Transverse colon (tissue), 4 donors: ENCODE measurements at regions not wholly inside any gene's neighbourhood (a gene's known extent, or its start where the extent isn't known, plus 50 kb on each side); places are given as distances from the start of the nearest gene placed in this dataset.

ENCODE experiments used
- DNase-seq: peaks from one replicate; pipeline ENCODE4 v3.0.0-alpha.2; 2019
- H3K27ac ChIP-seq, 4 donors: fragments of 200-600 bp; sonication (generic); 2 replicates each; pipeline ENCODE4 v1.5.1; 2016 to 2018; ENCODE audit warnings: inconsistent platforms in 4 of 4
- H3K27me3 ChIP-seq: fragments of 200-600 bp; sonication (generic); 2 replicates; pipeline ENCODE4 v1.5.1; 2017; ENCODE audit warnings: inconsistent platforms
- H3K36me3 ChIP-seq, 4 donors: fragments of 200-600 bp; sonication (generic); 2 replicates each; pipeline ENCODE4 v1.5.1; 2017 to 2019; ENCODE audit warnings: inconsistent platforms in 4 of 4
- H3K4me1 ChIP-seq, 4 donors: fragments of 200-600 bp; sonication (generic); 2 replicates each; pipeline ENCODE4 v1.5.1; 2017 to 2020; ENCODE audit warnings: inconsistent platforms in 4 of 4
- H3K4me3 ChIP-seq, 4 donors: fragments of 200-600 bp; sonication (generic); 1 replicate in 1 of 4; 2 replicates in 3 of 4; pipeline versions ENCODE4 v1.5.1 to v1.6.1; 2017 to 2019; ENCODE audit warnings: inconsistent platforms in 4 of 4
- H3K9me3 ChIP-seq, 2 donors: fragments of 200-600 bp; sonication (generic); 2 replicates each; pipeline ENCODE4 v1.5.1; 2017 to 2019; ENCODE audit warnings: inconsistent platforms in 2 of 2
- EP300 ChIP-seq: sonication (generic); formaldehyde crosslinking; IDR thresholded peaks from one replicate; pipeline ENCODE4 v1.6.1; 2017; ENCODE audit warnings: antibody characterized with exemption, low read depth
- POLR2A ChIP-seq: fragments of 450-650 bp; IDR thresholded peaks from one replicate; pipeline ENCODE4 v1.6.1; 2016; ENCODE audit warnings: antibody characterized with exemption, mild to moderate bottlenecking, moderate library complexity
- POLR2AphosphoS5 ChIP-seq, 3 donors: sonication (generic); formaldehyde crosslinking; IDR thresholded peaks; one replicate each; pipeline ENCODE4 v1.6.1; 2016; ENCODE audit warnings: antibody characterized with exemption in 3 of 3
- WGBS, 2 donors: methylation state at CpG; one replicate each; pipeline ENCODE4 v1.1.5; 2018; ENCODE audit warnings: low coverage in 1 of 2; 5-methylcytosine and 5-hydroxymethylcytosine counted together
- in situ Hi-C, 4 donors: fragments of 200-750 bp; cut with MboI; loops; one replicate each; pipeline versions ENCODE4 v1.15.0 to v1.15.1; 2017; ENCODE audit warnings: low sequenced_read_pairs in 3 of 4, low pct_ligation_motif_present in 1 of 4, low pct_unique_long_range_greater_than_20kb in 1 of 4
- intact Hi-C: fragments of 100-400 bp; cut with DNase I; formaldehyde crosslinking; loops from one replicate; pipeline ENCODE4 v1.15.1; 2023; ENCODE audit warnings: low total_unique reads
- TF ChIP-seq, protein P1 (sequence below), 5 experiments: fragments of 200-600 bp in 3 of 5; fragments of 450-650 bp in 2 of 5; sonication (generic) in 3 of 5; IDR thresholded peaks; 1 replicate in 2 of 5; 2 replicates in 3 of 5; pipeline ENCODE4 v1.5.1; 2016 to 2017; ENCODE audit warnings: antibody characterized with exemption in 5 of 5, inconsistent platforms in 3 of 5, mild to moderate bottlenecking in 2 of 5, moderate library complexity in 1 of 5

DNA sequence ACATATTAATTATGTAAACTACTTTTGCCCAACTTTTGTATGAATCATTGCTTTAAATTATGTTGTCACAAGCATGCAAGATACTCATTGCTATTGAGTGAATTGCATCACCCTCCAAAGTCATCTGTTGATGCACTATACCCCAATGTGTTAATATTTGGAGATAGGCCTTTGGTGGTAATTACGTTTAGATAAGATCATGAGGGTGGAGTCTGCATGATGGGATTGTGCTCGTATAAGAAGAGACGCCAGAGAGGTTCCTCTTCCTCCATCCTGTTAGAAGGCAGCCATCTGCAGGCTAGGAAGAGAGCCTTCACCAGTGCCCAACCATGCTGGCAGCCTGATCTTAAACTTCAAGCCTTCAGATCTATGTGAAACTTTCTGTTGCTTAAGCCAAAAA is 95.3 kb upstream of the MAGI2 start:
- no peaks in the 10 kb centered on the region for H3K4me1 ChIP-seq
- in situ Hi-C loops: no loop called here
- no peak overlapping the region for H3K4me3 ChIP-seq
- H3K36me3 ChIP-seq: no peaks in the 10 kb centered on the region
- TF ChIP-seq EP300 (no peak), POLR2AphosphoS5 (IDR thresholded peaks at IDR 0.05) (no peak), POLR2A (no peak)
- TF ChIP-seq, protein P1, sequence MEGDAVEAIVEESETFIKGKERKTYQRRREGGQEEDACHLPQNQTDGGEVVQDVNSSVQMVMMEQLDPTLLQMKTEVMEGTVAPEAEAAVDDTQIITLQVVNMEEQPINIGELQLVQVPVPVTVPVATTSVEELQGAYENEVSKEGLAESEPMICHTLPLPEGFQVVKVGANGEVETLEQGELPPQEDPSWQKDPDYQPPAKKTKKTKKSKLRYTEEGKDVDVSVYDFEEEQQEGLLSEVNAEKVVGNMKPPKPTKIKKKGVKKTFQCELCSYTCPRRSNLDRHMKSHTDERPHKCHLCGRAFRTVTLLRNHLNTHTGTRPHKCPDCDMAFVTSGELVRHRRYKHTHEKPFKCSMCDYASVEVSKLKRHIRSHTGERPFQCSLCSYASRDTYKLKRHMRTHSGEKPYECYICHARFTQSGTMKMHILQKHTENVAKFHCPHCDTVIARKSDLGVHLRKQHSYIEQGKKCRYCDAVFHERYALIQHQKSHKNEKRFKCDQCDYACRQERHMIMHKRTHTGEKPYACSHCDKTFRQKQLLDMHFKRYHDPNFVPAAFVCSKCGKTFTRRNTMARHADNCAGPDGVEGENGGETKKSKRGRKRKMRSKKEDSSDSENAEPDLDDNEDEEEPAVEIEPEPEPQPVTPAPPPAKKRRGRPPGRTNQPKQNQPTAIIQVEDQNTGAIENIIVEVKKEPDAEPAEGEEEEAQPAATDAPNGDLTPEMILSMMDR (IDR thresholded peaks at IDR 0.05): no peak
- 34% methylated on average over 3 of the region's 3 CpGs; no CpG with 5 or more reads in 1 of the 2 donors for WGBS, 2 donors
- no peaks in the 10 kb centered on the region for H3K27me3 ChIP-seq
- no peak for DNase-seq
- intact Hi-C loops: no loop called here
- no peak overlapping the region for H3K27ac ChIP-seq
- H3K9me3 ChIP-seq: no peaks in the 10 kb centered on the region

DNA sequence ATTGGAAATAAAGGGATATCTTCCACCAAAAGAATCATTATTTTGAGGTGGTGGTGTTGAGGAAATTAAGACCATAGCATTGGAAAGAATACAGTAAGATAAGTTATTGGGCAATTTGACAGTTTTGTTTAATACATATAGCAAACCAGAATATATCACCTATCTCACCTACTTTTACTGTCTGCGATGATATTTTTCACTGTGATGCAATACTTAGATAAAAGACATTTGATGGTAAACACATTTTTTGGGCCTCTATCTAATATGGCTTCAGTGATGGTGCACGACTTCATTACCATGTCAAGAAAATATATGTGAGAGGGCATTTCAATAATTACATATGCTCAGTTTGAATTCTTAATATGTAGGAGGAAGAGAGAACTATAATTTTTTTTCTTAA is 93.7 kb upstream of the MAGI2 start:
- Histone ChIP-seq H3K9me3 (no peaks in the 10 kb centered on the region), H3K27ac (no peak overlapping the region), H3K36me3 (no peaks in the 10 kb centered on the region), H3K4me3 (no peak overlapping the region), H3K4me1 (no peaks in the 10 kb centered on the region), H3K27me3 (no peaks in the 10 kb centered on the region)
- intact Hi-C loops (no loop called here), in situ Hi-C loops (no loop called here)
- TF ChIP-seq POLR2AphosphoS5 (IDR thresholded peaks at IDR 0.05) (no peak), EP300 (no peak), POLR2A (no peak)
- 73 to 89% methylated on average over 2 of the region's 2 CpGs for WGBS, 2 donors
- no peak for DNase-seq

DNA sequence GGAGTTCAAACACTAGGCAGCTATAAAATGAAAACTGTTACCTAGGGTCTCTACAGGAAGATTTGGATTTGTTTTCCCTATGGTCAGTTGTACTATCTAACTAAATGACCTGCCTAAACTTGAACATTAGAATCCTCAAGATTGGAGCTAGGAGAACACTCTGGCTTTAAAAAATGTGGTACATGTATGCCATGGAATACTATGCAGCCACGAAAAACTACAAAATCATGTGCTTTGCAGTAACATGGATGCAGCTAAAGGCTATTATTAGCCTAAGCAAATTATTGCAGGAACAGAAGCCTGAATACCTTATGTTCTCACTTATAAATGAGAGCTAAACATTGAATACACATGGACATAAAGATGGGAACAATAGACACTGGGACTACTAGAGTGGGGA is 87.1 kb upstream of the MAGI2 start:
- DNase-seq: no peak
- in situ Hi-C loops: no loop called here
- TF ChIP-seq, protein P1 (IDR thresholded peaks at IDR 0.05): no peak
- TF ChIP-seq EP300 (no peak), POLR2A (no peak), POLR2AphosphoS5 (IDR thresholded peaks at IDR 0.05) (no peak)
- Histone ChIP-seq H3K27ac (no peak overlapping the region), H3K4me1 (no peaks in the 10 kb centered on the region), H3K9me3 (no peaks in the 10 kb centered on the region), H3K4me3 (no peak overlapping the region), H3K36me3 (no peaks in the 10 kb centered on the region), H3K27me3 (no peaks in the 10 kb centered on the region)
- intact Hi-C loops: no loop called here
- WGBS, 2 donors: 56 to 78% methylated on average over 1 of the region's 1 CpG

DNA sequence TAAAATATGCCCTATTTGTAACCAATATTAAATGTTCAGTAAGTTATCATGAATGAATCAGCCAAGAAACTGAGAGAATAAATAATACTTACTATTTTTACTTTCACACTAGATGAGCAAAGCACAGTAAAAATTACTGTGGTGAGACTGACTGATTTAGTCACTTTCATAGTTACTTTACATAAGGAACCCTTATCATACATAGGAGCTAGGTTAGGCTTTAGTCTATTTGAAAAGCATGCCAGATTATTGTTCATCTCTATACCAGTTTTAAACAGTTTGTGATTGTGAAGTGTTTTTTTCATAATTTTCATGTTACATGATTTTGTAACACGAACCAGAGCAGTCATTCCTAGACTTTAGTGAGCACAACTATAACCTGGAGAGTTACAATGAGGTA is 80.7 kb upstream of the MAGI2 start:
- TF ChIP-seq POLR2AphosphoS5 (IDR thresholded peaks at IDR 0.05) (no peak), EP300 (no peak), POLR2A (no peak)
- TF ChIP-seq, protein P1 (IDR thresholded peaks at IDR 0.05): no peak
- DNase-seq: no peak
- WGBS, 2 donors: 13 to 28% methylated on average over 1 of the region's 1 CpG
- intact Hi-C loops (no loop called here), in situ Hi-C loops (no loop called here)
- no peaks in the 10 kb centered on the region for H3K4me1 ChIP-seq
- no peaks in the 10 kb centered on the region for H3K9me3 ChIP-seq
- H3K27ac ChIP-seq: no peak overlapping the region
- no peak overlapping the region for H3K4me3 ChIP-seq
- no peaks in the 10 kb centered on the region for H3K27me3 ChIP-seq
- H3K36me3 ChIP-seq: no peaks in the 10 kb centered on the region
